Kidney epithelial cell (primary cell): ENCODE measurements at regions not wholly inside any gene's neighbourhood (a gene's known extent, or its start where the extent isn't known, plus 50 kb on each side); places are given as distances from the start of the nearest gene placed in this dataset.

Source experiments
- DNase-seq: peaks from one replicate; pipeline ENCODE4 v3.0.0-alpha.2; 2010; ENCODE audit warnings: low read depth
- H3K27me3 ChIP-seq: 2 replicates; pipeline ENCODE4 v1.6.0; 2011; ENCODE audit warnings: low read length; ENCODE audit not compliant: control insufficient read depth, insufficient read depth
- H3K36me3 ChIP-seq: 2 replicates; pipeline ENCODE4 v1.5.1; 2011; ENCODE audit warnings: low read length; ENCODE audit not compliant: control insufficient read depth, insufficient read depth
- H3K4me3 ChIP-seq: 2 replicates; pipeline ENCODE4 v1.5.1; 2011; ENCODE audit warnings: low read depth, mild to moderate bottlenecking, control low read depth, low read length
- CTCF ChIP-seq: IDR thresholded peaks from 2 replicates; pipeline ENCODE4 v1.5.1; 2011; ENCODE audit warnings: mild to moderate bottlenecking, moderate library complexity, low read length, control low read depth, inconsistent platforms; ENCODE audit not compliant: insufficient read depth, poor library complexity, severe bottlenecking

GRCh38 chr2:18986046-18986445, 372.4 kb downstream of the OSR1 start:
- DNase-seq: no peak
- no peaks in the 10 kb centered on the region for H3K27me3 ChIP-seq
- H3K4me3 ChIP-seq: no peak overlapping the region
- TF ChIP-seq CTCF: no peak
- no peaks in the 10 kb centered on the region for H3K36me3 ChIP-seq

- Histone ChIP-seq H3K4me3 (no peak overlapping the region), H3K27me3 (no peaks in the 10 kb centered on the region), H3K36me3 (no peaks in the 10 kb centered on the region)
- no peak for DNase-seq
- TF ChIP-seq CTCF: no peak
Measured at GRCh38 chr2:18980786-18981430, 377.5 kb downstream of the OSR1 start.

- no peak for TF ChIP-seq CTCF
- no peaks in the 10 kb centered on the region for H3K36me3 ChIP-seq
- no peak overlapping the region for H3K4me3 ChIP-seq
- no peaks in the 10 kb centered on the region for H3K27me3 ChIP-seq
- no peak for DNase-seq
Measured at GRCh38 chr2:18980104-18980785, 378.2 kb downstream of the OSR1 start.

DNA sequence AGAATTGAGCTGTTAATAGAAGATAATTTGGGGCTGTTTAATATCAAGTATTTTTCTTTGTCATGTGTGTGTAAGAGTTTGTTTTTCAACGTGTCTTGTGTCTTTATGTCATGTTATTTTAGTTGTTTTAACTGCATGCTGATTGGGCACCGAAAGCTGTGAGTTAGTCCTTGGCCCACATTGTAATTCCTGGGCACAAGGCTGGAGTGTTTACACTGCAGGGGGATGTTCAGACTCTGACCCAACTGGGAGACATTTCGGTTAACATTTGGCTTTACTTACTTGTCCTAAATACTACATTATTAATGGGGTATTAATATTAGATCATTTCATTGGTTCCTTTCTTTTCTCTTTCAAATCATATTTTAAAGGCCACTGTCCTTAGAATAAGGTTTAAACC, 381.0 kb downstream of the OSR1 start:
- H3K27me3 ChIP-seq: no peaks in the 10 kb centered on the region
- TF ChIP-seq CTCF: no peak
- no peak overlapping the region for H3K4me3 ChIP-seq
- no peaks in the 10 kb centered on the region for H3K36me3 ChIP-seq
- DNase-seq: no peak

DNA sequence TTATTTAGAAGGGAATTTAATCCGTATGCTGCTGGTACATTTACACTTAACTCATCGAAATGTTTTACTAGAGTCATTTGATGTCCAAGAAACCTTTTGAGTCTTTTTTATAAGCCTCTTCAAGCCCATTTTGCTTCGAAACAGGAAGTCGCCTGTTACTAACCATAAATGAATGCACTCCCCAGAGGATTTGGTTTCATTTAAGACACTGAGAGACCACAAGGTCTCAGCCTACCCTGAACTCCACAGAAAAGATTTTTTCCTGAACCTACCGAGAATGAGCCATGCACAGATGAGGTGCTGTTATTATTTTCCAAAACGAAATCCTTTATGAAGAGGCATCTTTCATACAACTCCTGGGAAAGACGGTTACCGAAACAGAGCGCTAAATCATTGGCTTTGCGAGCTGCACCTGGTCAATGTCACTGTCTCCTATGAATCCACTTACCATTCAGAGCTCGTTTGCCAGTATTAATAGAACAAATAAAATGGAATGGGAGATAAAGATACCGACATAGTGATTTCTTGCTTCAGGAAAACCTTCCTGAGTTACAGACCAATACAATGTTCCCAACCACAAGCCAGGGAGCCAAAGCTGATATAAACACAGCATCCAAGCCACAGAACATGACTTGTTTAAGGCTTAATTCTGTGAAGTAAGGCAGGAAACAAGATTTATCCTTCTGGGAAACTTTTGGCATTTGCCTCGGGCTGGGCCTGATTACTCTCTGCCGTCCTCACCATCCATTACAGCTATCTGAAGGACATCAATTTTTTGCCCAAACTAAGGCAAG, 382.1 kb downstream of the OSR1 start:
- Histone ChIP-seq H3K36me3 (no peaks in the 10 kb centered on the region), H3K27me3 (no peaks in the 10 kb centered on the region), H3K4me3 (no peak overlapping the region)
- no peak for TF ChIP-seq CTCF
- no peak for DNase-seq
